ENCODE measurements at regions not wholly inside any gene's neighbourhood (a gene's known extent, or its start where the extent isn't known, plus 50 kb on each side); places are given as distances from the start of the nearest gene placed in this dataset.

DNA sequence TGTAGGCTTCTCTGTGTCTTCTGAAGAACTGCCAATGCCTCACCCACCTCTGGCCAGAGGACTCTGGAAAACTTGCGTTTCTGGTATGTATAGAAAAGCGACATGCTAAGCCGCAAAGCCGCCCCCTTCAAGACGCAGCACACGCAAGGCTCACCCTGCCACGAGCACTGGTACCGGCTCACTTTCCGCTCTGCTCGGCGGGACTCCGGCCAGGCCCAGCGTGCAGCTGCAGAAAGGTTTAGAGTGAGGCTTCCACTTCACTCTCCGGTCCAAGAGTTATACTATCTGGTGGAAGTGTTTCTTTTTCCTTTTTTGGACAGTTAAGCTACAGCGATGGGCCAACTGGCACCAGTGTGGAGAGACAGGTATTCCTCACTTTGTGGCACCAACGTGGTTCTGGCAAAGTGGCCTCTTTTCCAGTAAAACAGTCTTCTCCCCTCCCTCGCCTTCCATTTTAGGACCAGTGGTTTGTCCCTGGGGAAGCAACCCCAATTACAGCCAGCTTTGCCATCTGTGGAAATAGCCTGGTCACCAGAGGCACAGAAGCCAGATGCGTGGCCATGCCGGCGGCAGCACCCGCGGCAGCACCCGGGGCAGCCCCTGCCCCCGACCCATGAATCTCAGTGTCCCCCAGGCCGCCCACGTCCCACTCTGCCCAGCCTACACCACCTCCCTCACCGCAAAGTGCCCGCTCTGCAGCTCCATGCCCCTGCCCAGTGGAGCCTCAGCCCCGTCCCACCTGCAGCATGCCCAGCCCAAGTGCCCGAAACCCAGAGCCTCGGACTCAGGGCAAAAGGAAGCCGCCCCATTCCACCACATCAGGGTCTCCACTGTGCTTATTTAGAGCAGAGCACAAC is 91.6 kb upstream of the CTDP1 start:
- CTCF ChIA-PET, result no interaction called here
- Histone ChIP-seq H4K20me1 (ENCODE audit: control insufficient read depth, insufficient read depth, low read length, poor library complexity, severe bottlenecking) (no peaks in the 10 kb centered on the region), H3K27ac (ENCODE audit: low read length in 2 of 2) (no peak overlapping the region), H3K9ac (ENCODE audit: low read length) (no peak overlapping the region), H3K4me3 (ENCODE audit: control extremely low read depth in 1 of 5, extremely low read depth in 1 of 5, insufficient read depth in 1 of 5, low read depth in 2 of 5, low read length in 4 of 5) (no peak overlapping the region), H3K4me2 (replicated peaks; ENCODE audit: low read depth, low read length, poor library complexity, severe bottlenecking) (no peak overlapping the region), H3K27me3 (replicated peaks in 1 of 4; ENCODE audit: control extremely low read depth in 1 of 4, control insufficient read depth in 3 of 4, insufficient read depth in 4 of 4, low read length in 3 of 4) (no peaks in the 10 kb centered on the region), H3K4me1 (ENCODE audit: control insufficient read depth in 2 of 2, insufficient read depth in 2 of 2, low read length in 2 of 2) (peaks cover 0 to 3% of the 10 kb centered on the region in 2 donors), H3K79me2 (ENCODE audit: control insufficient read depth, insufficient read depth, low read length) (no peaks in the 10 kb centered on the region), H3K36me3 (replicated peaks in 1 of 2; ENCODE audit: control extremely low read depth in 1 of 2, control insufficient read depth in 1 of 2, extremely low read depth in 1 of 2, insufficient read depth in 2 of 2, low read length in 1 of 2) (no peaks in the 10 kb centered on the region), H2AFZ (ENCODE audit: insufficient read depth, low read depth, low read length, poor library complexity, severe bottlenecking) (no peak overlapping the region), H3K9me3 (ENCODE audit: control extremely low read depth in 1 of 3, control insufficient read depth in 2 of 3, insufficient read depth in 1 of 3, low read length in 2 of 3) (no peaks in the 10 kb centered on the region)
- ATAC-seq (ENCODE audit: low read depth) (no peak), DNase-seq (no peak)
- Mint-ChIP-seq H3K27me3 (no peaks in the 10 kb centered on the region), H3K4me3 (no peak overlapping the region), H3K4me1 (peaks cover 4% of the 10 kb centered on the region), H3K9me3 (ENCODE audit: insufficient read depth) (peaks cover 3% of the 10 kb centered on the region), H3K27ac (no peak overlapping the region)
- WGBS (ENCODE audit: insufficient coverage), result 95% methylated on average over 29 of the region's 32 CpGs
- POLR2A ChIA-PET, result no interaction called here
- intact Hi-C loops (cut with micrococcal nuclease), result no loop called here
- TF ChIP-seq EZH2 (IDR thresholded peaks at IDR 0.05; ENCODE audit: borderline replicate concordance, insufficient read depth, low read depth, low read length, poor library complexity, severe bottlenecking), result no peak
- TF ChIP-seq, protein P1, sequence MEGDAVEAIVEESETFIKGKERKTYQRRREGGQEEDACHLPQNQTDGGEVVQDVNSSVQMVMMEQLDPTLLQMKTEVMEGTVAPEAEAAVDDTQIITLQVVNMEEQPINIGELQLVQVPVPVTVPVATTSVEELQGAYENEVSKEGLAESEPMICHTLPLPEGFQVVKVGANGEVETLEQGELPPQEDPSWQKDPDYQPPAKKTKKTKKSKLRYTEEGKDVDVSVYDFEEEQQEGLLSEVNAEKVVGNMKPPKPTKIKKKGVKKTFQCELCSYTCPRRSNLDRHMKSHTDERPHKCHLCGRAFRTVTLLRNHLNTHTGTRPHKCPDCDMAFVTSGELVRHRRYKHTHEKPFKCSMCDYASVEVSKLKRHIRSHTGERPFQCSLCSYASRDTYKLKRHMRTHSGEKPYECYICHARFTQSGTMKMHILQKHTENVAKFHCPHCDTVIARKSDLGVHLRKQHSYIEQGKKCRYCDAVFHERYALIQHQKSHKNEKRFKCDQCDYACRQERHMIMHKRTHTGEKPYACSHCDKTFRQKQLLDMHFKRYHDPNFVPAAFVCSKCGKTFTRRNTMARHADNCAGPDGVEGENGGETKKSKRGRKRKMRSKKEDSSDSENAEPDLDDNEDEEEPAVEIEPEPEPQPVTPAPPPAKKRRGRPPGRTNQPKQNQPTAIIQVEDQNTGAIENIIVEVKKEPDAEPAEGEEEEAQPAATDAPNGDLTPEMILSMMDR (IDR thresholded peaks at IDR 0.05), result no peak

DNA sequence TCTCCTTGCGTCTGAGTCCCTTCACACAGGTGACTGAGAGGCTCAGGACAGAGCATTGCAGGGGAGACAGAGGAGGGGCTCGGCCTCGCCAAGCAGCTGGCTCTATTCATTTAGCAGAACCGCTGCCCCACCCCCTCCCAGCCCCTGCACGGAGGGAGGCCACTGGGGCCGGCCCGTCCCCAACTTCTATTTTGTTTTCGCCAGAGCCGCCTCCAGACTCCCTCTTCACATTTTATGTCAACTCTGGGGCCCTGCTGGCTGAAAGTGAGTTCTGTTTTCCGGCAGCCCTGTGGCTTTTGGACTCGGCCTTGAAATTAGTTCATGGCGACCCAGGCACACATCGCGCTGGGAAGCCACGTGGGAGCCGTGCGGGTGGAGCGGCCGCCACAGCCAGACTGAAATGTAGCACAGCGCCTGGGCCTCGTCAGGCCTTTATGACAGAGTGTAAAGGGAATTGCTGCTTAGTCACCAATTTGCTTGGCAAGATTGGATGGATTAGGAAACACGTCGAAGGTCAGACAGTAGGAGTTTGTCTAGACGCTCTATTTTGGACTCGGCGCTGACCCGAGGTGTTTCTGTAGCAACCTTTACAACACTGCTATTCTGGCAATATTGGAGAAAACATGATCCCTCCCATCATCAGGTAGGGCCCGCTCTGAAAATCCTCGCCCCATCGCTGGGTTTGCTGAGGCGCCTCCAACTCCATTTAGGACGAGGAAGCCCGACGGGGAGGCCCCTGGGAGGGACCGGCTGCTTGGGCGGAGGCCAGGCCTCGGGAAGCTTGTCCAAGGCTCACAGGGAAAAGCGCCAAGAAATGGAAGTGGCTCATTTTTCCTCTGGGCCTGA is 90.7 kb upstream of the CTDP1 start:
- WGBS (ENCODE audit: insufficient coverage), result 88% methylated on average over 34 of the region's 38 CpGs
- intact Hi-C loops (cut with micrococcal nuclease), result no loop called here
- H3K4me1 Mint-ChIP-seq, result peaks cover 4% of the 10 kb centered on the region
- no peak for DNase-seq
- H3K9me3 ChIP-seq (ENCODE audit: control extremely low read depth in 1 of 3, control insufficient read depth in 2 of 3, insufficient read depth in 1 of 3, low read length in 2 of 3), result no peaks in the 10 kb centered on the region
- no peak overlapping the region for H3K27ac Mint-ChIP-seq
- no peak overlapping the region for H3K4me3 ChIP-seq (ENCODE audit: control extremely low read depth in 1 of 5, extremely low read depth in 1 of 5, insufficient read depth in 1 of 5, low read depth in 2 of 5, low read length in 4 of 5)
- no peak overlapping the region for H3K9ac ChIP-seq (ENCODE audit: low read length)
- no peak overlapping the region for H3K4me3 Mint-ChIP-seq
- H3K36me3 ChIP-seq (replicated peaks in 1 of 2; ENCODE audit: control extremely low read depth in 1 of 2, control insufficient read depth in 1 of 2, extremely low read depth in 1 of 2, insufficient read depth in 2 of 2, low read length in 1 of 2), result no peaks in the 10 kb centered on the region
- H3K27me3 Mint-ChIP-seq, result no peaks in the 10 kb centered on the region
- ChIA-PET POLR2A (no interaction called here), CTCF (no interaction called here)
- no peaks in the 10 kb centered on the region for H3K27me3 ChIP-seq (replicated peaks in 1 of 4; ENCODE audit: control extremely low read depth in 1 of 4, control insufficient read depth in 3 of 4, insufficient read depth in 4 of 4, low read length in 3 of 4)
- no peak for TF ChIP-seq EZH2 (IDR thresholded peaks at IDR 0.05; ENCODE audit: borderline replicate concordance, insufficient read depth, low read depth, low read length, poor library complexity, severe bottlenecking)
- TF ChIP-seq, protein P1 (IDR thresholded peaks at IDR 0.05), result no peak
- H3K4me2 ChIP-seq (replicated peaks; ENCODE audit: low read depth, low read length, poor library complexity, severe bottlenecking), result no peak overlapping the region
- no peak for ATAC-seq (ENCODE audit: low read depth)
- no peaks in the 10 kb centered on the region for H4K20me1 ChIP-seq (ENCODE audit: control insufficient read depth, insufficient read depth, low read length, poor library complexity, severe bottlenecking)
- H3K4me1 ChIP-seq (ENCODE audit: control insufficient read depth in 2 of 2, insufficient read depth in 2 of 2, low read length in 2 of 2), result peaks cover 0 to 3% of the 10 kb centered on the region in 2 donors
- H3K79me2 ChIP-seq (ENCODE audit: control insufficient read depth, insufficient read depth, low read length), result no peaks in the 10 kb centered on the region
- H3K9me3 Mint-ChIP-seq (ENCODE audit: insufficient read depth), result peaks cover 7% of the 10 kb centered on the region
- no peak overlapping the region for H2AFZ ChIP-seq (ENCODE audit: insufficient read depth, low read depth, low read length, poor library complexity, severe bottlenecking)
- H3K27ac ChIP-seq (ENCODE audit: low read length in 2 of 2), result no peak overlapping the region

Measured in B cell (primary cell).